Endothelial cell of umbilical vein (primary cell): ENCODE measurements at regions not wholly inside any gene's neighbourhood (a gene's known extent, or its start where the extent isn't known, plus 50 kb on each side); places are given as distances from the start of the nearest gene placed in this dataset.

ENCODE experiments used
- BruUV-seq: library from RNA; stranded (reverse); fragments of 400-500 nt; replicated peaks from 2 replicates; lab custom pipeline; 2021; lab: Mats Ljungman, UMichigan
- CTCF ChIA-PET: fragments of 300-600, 350-600 bp; sonication (Branson Sonifier 250); formaldehyde crosslinking; loops from one replicate; lab custom pipeline; 2021; ENCODE audit warnings: antibody characterized with exemption, inconsistent platforms; lab: Charles Lee
- POLR2A ChIA-PET: fragments of 300-600, 350-600 bp; sonication (Branson Sonifier 250); formaldehyde crosslinking; loops from one replicate; lab custom pipeline; 2021; ENCODE audit warnings: antibody characterized with exemption, inconsistent platforms; lab: Charles Lee
- DNase-seq: peaks from one replicate; pipeline ENCODE4 v3.0.0-alpha.2; 2011; ENCODE audit warnings: low read depth, low spot score
- FAIRE-seq: peaks from 2 replicates; lab custom pipeline; 2011; peaks lifted over from hg19 to GRCh38; lab: Jason Lieb, UNC
- H2AFZ ChIP-seq: 2 replicates; pipeline ENCODE4 v1.6.0; 2012; ENCODE audit warnings: low read depth, low read length, control low read depth, inconsistent platforms
- H3K27ac ChIP-seq: 2 replicates; pipeline ENCODE4 v1.5.1; 2011; ENCODE audit warnings: low read depth, mild to moderate bottlenecking, control low read depth, low read length, moderate library complexity; ENCODE audit not compliant: insufficient read depth
- H3K27me3 ChIP-seq, 2 experiments: 2 replicates each; pipeline versions ENCODE4 v1.6.0 to v1.6.1; 2011; ENCODE audit warnings: low read length in 2 of 2, mixed read lengths in 1 of 2; ENCODE audit not compliant: control insufficient read depth in 2 of 2, insufficient read depth in 2 of 2
- H3K36me3 ChIP-seq, 2 experiments: 2 replicates in 1 of 2; 3 replicates in 1 of 2; pipeline ENCODE4 v1.5.1; 2011; ENCODE audit warnings: low read length in 2 of 2, mild to moderate bottlenecking in 1 of 2, moderate library complexity in 1 of 2; ENCODE audit not compliant: control insufficient read depth in 2 of 2, insufficient read depth in 2 of 2; ENCODE audit errors: extremely low read depth in 1 of 2
- H3K4me1 ChIP-seq: 3 replicates; pipeline ENCODE4 v1.5.1; 2011; ENCODE audit warnings: mild to moderate bottlenecking, low read length; ENCODE audit not compliant: control insufficient read depth, insufficient read depth; ENCODE audit errors: extremely low read depth
- H3K4me2 ChIP-seq: 2 replicates; pipeline ENCODE4 v1.6.1; 2011; ENCODE audit warnings: low read length, control low read depth, mixed read lengths; ENCODE audit not compliant: insufficient read depth
- H3K4me3 ChIP-seq, 3 experiments: fragments of 200-600 bp in 1 of 3; sonication (generic), shearing (Covaris generic) in 1 of 3; replicated peaks in 1 of 3; 2 replicates each; pipeline ENCODE4 v1.5.1; 2011 to 2016; ENCODE audit warnings: control low read depth in 3 of 3, low read length in 3 of 3, mild to moderate bottlenecking in 2 of 3, inconsistent platforms in 1 of 3, low read depth in 1 of 3, moderate library complexity in 1 of 3; ENCODE audit not compliant: insufficient read depth in 1 of 3
- H3K79me2 ChIP-seq: 2 replicates; pipeline ENCODE4 v1.6.0; 2012; ENCODE audit warnings: low read length, inconsistent platforms; ENCODE audit not compliant: control insufficient read depth, insufficient read depth
- H3K9ac ChIP-seq: replicated peaks from 2 replicates; pipeline ENCODE3; 2011; ENCODE audit warnings: low read length, control low read depth; ENCODE audit not compliant: insufficient read depth; ENCODE audit errors: extremely low read depth
- H3K9me1 ChIP-seq: replicated peaks from 3 replicates; pipeline ENCODE4 v1.6.0; 2011; ENCODE audit warnings: mild to moderate bottlenecking, low read length; ENCODE audit not compliant: control insufficient read depth, insufficient read depth; ENCODE audit errors: extremely low read depth
- H3K9me3 ChIP-seq: replicated peaks from 2 replicates; pipeline ENCODE4 v1.5.1; 2012; ENCODE audit warnings: low read length, inconsistent platforms; ENCODE audit not compliant: control insufficient read depth, insufficient read depth
- H4K20me1 ChIP-seq: replicated peaks from 2 replicates; pipeline ENCODE3; 2011; ENCODE audit warnings: mild to moderate bottlenecking, low read length; ENCODE audit not compliant: control insufficient read depth, insufficient read depth; ENCODE audit errors: extremely low read depth
- EZH2 ChIP-seq: IDR thresholded peaks from 2 replicates; pipeline ENCODE4 v1.6.1; 2012; ENCODE audit warnings: borderline replicate concordance, low read depth, mild to moderate bottlenecking, moderate library complexity, low read length, inconsistent platforms; ENCODE audit not compliant: severe bottlenecking
- FOS ChIP-seq: IDR thresholded peaks from 2 replicates; pipeline ENCODE4 v1.6.1; 2011; ENCODE audit warnings: mild to moderate bottlenecking, low read length, moderate library complexity, borderline replicate concordance; ENCODE audit not compliant: insufficient read depth
- GATA2 ChIP-seq: IDR thresholded peaks from 2 replicates; pipeline ENCODE4 v1.7.0; 2011; ENCODE audit warnings: low read depth, mild to moderate bottlenecking, moderate library complexity, mixed read lengths, low read length; ENCODE audit not compliant: insufficient read length, insufficient read depth
- JUN ChIP-seq: IDR thresholded peaks from 2 replicates; pipeline ENCODE4 v1.6.1; 2011; ENCODE audit warnings: borderline replicate concordance, low read depth; ENCODE audit not compliant: insufficient read length, insufficient read depth
- MYC ChIP-seq: IDR thresholded peaks from one replicate; pipeline ENCODE4 v1.6.1; 2011; ENCODE audit warnings: mild to moderate bottlenecking, low read depth, low read length
- POLR2A ChIP-seq: IDR thresholded peaks from 2 replicates; pipeline ENCODE4 v1.6.1; 2012; ENCODE audit warnings: low read depth, mild to moderate bottlenecking, control low read depth, low read length
- POLR2AphosphoS5 ChIP-seq: IDR thresholded peaks from 2 replicates; pipeline ENCODE4 v1.6.1; 2012; ENCODE audit warnings: low read depth, mild to moderate bottlenecking, control low read depth, low read length, moderate library complexity; ENCODE audit not compliant: insufficient read depth
- dilution Hi-C: fragments of 300-500 bp; cut with MboI; formaldehyde crosslinking; loops from one replicate; pipeline ENCODE4 v1.15.0; 2019; ENCODE audit warnings: low sequenced_read_pairs; ENCODE audit not compliant: extremely low pct_ligation_motif_present
- intact Hi-C: fragments of 100-400 bp; cut with micrococcal nuclease; formaldehyde crosslinking; loops from one replicate; pipeline ENCODE4 v1.10.0; 2022
- TF ChIP-seq, protein P1 (sequence below): IDR thresholded peaks from 2 replicates; pipeline ENCODE4 v1.6.1; 2011; ENCODE audit not compliant: insufficient read depth, insufficient read length
- TF ChIP-seq, protein P2 (sequence below), 2 donors: IDR thresholded peaks; 1 replicate in 1 of 2; 2 replicates in 1 of 2; pipeline ENCODE4 v1.5.1; 2011; ENCODE audit warnings: low read length in 2 of 2, mild to moderate bottlenecking in 2 of 2, moderate library complexity in 2 of 2, control low read depth in 1 of 2, inconsistent platforms in 1 of 2, low read depth in 1 of 2; ENCODE audit not compliant: insufficient read depth in 1 of 2; ENCODE audit errors: extremely low read depth in 1 of 2

DNA sequence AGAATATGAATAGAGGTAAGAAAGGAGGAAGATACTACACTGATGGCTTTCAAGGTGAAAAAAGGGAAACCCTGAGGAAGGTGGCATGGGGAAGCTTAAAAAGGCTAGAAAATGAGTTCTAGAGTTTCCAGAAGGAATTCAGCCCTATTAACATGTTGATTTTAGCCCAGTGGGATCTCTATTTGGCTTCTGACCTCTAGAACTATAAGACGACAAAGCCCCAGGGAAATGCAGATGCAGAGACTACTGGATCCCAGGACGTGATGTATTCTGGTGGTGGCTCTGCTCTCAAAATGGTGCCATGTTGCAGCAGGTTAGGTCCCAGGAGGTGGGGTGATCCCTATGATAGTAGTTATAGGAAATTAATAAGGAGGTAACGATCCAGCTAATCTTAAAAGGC lies 120.4 kb downstream of the TMA16 start:
- intact Hi-C loops (no loop called here), dilution Hi-C loops (no loop called here)
- FAIRE-seq = no peak
- no peaks in the 10 kb centered on the region for H3K36me3 ChIP-seq
- H3K9me1 ChIP-seq = no peaks in the 10 kb centered on the region
- ChIA-PET CTCF (no interaction called here), POLR2A (no interaction called here)
- TF ChIP-seq MYC (no peak), POLR2AphosphoS5 (no peak), FOS (no peak), JUN (no peak), POLR2A (no peak), EZH2 (no peak), GATA2 (no peak)
- TF ChIP-seq, protein P1, sequence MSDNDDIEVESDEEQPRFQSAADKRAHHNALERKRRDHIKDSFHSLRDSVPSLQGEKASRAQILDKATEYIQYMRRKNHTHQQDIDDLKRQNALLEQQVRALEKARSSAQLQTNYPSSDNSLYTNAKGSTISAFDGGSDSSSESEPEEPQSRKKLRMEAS = no peak
- TF ChIP-seq, protein P2, sequence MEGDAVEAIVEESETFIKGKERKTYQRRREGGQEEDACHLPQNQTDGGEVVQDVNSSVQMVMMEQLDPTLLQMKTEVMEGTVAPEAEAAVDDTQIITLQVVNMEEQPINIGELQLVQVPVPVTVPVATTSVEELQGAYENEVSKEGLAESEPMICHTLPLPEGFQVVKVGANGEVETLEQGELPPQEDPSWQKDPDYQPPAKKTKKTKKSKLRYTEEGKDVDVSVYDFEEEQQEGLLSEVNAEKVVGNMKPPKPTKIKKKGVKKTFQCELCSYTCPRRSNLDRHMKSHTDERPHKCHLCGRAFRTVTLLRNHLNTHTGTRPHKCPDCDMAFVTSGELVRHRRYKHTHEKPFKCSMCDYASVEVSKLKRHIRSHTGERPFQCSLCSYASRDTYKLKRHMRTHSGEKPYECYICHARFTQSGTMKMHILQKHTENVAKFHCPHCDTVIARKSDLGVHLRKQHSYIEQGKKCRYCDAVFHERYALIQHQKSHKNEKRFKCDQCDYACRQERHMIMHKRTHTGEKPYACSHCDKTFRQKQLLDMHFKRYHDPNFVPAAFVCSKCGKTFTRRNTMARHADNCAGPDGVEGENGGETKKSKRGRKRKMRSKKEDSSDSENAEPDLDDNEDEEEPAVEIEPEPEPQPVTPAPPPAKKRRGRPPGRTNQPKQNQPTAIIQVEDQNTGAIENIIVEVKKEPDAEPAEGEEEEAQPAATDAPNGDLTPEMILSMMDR (IDR thresholded peaks at IDR 0.05; ENCODE audit: extremely low read depth in 1 of 2, insufficient read depth in 1 of 2, low read depth in 1 of 2, low read length in 2 of 2) = no peak
- no peak overlapping the region for H2AFZ ChIP-seq
- no peak overlapping the region for H3K9ac ChIP-seq
- H3K79me2 ChIP-seq = no peaks in the 10 kb centered on the region
- H3K27ac ChIP-seq = no peak overlapping the region
- no peak for DNase-seq
- no peaks in the 10 kb centered on the region for H3K27me3 ChIP-seq
- no peak overlapping the region for H3K4me2 ChIP-seq
- no peaks in the 10 kb centered on the region for H3K9me3 ChIP-seq
- no peak overlapping the region for H3K4me3 ChIP-seq
- no peaks in the 10 kb centered on the region for H3K4me1 ChIP-seq
- no peaks in the 10 kb centered on the region for H4K20me1 ChIP-seq
- BruUV-seq = no TSS peak
